Activated T-cell treated with anti-CD3 and anti-CD28 coated beads, Interleukin-2, amount 50 U/mL, for 72 hours (primary cell): ENCODE measurements at regions not wholly inside any gene's neighbourhood (a gene's known extent, or its start where the extent isn't known, plus 50 kb on each side); places are given as distances from the start of the nearest gene placed in this dataset.

ENCODE experiments used
- ATAC-seq, 2 donors: fragments of 150-1000 bp; cut with Tn5 transposase; replicated peaks in 1 of 2; 2 replicates each; pipeline ENCODE4 v1.10.0; 2021; ENCODE audit warnings: moderate library complexity in 2 of 2, mild to moderate bottlenecking in 1 of 2
- DNase-seq, 2 donors: peaks; one replicate each; pipeline ENCODE4 v3.0.0; 2021 to 2022; ENCODE audit warnings: mixed read lengths in 1 of 2
- H3K27ac Mint-ChIP-seq: one replicate; pipeline ENCODE4 v1.8.0; 2022; ENCODE audit warnings: mild to moderate bottlenecking, moderate library complexity, mixed read lengths
- H3K27me3 Mint-ChIP-seq: one replicate; pipeline ENCODE4 v1.8.0; 2022; ENCODE audit warnings: low read depth, mixed read lengths
- H3K36me3 Mint-ChIP-seq, 2 donors: one replicate each; pipeline ENCODE4 v1.8.0; 2022; ENCODE audit warnings: mixed read lengths in 2 of 2, mild to moderate bottlenecking in 1 of 2; ENCODE audit not compliant: insufficient read depth in 2 of 2
- H3K4me1 Mint-ChIP-seq: one replicate; pipeline ENCODE4 v1.8.0; 2022; ENCODE audit warnings: low read depth, mixed read lengths
- H3K4me3 Mint-ChIP-seq, 2 donors: one replicate each; pipeline ENCODE4 v1.8.0; 2022; ENCODE audit warnings: mild to moderate bottlenecking in 2 of 2, mixed read lengths in 2 of 2, moderate library complexity in 2 of 2
- H3K9me3 Mint-ChIP-seq, 2 donors: one replicate each; pipeline ENCODE4 v1.8.0; 2022; ENCODE audit warnings: mixed read lengths in 2 of 2

DNA sequence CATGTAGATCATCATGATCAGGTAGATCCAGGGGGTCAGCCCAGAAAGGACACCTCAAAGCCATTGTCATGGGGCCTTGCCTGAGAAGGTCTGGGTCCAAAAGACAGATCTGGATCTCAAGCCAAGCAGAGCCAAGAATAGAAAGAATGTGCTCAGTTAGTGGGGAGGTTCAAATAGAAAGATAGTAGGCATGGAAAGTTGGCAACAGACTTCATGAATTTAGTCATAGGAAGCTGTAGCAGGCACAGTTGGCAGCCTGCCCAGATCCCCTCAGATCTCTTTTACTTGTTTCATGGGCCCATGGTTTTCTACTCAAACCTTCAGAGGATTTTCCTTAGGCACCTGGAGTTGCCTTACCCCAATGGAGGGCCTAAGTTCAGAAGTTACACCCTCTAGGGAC, 767.0 kb downstream of the SLC4A3 start:
- Mint-ChIP-seq H3K27me3 (no peaks in the 10 kb centered on the region), H3K36me3 (no peaks in the 10 kb centered on the region), H3K4me1 (no peaks in the 10 kb centered on the region), H3K27ac (no peak overlapping the region), H3K9me3 (peaks cover 0 to 2% of the 10 kb centered on the region in 2 donors), H3K4me3 (no peak overlapping the region)
- no peak for ATAC-seq
- no peak for DNase-seq

DNA sequence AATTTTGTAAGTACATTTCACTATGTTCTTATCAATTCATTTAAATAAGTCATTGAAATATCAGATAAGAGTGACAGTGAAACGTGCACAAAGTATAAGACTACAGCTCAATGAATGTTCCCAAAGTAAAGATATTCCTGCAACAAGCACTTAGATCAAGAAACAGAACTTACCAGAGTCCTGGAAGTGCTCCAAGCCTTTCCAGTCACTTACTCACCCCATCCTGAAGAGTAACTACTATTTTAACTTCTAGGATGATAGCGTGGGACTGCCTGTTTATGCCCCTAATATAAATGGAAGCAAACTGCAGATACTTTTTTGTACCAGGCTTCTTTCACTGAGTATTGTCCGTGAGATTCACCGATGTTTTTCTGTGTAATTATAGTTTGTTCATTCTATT, 768.9 kb downstream of the SLC4A3 start:
- DNase-seq (no peak), ATAC-seq (no peak)
- no peaks in the 10 kb centered on the region for H3K4me1 Mint-ChIP-seq

DNA sequence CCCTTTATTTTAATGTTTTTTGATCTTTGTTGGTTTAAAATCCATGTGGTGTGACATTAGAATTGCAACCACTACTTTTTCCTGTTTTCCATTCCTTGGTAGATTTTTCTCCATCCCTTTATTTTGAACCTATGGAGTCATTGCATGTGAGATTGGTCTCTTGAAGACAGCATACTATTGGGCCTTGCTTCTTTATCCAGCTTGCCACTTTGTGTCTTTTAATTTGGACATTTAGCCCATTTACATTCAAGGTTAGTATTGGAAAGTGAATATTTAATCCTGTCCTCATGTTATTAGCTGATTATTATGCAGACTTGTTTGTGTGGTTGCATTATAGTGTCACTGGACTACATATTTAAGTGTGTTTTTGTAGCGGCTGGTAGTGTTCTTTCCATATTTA, 782.9 kb downstream of the SLC4A3 start:
- peaks cover 0 to 9% of the 10 kb centered on the region in 2 donors for H3K36me3 Mint-ChIP-seq
- no peak for DNase-seq
- H3K9me3 Mint-ChIP-seq: peaks cover 11 to 26% of the 10 kb centered on the region in 2 donors
- ATAC-seq: no peak
- no peaks in the 10 kb centered on the region for H3K27me3 Mint-ChIP-seq
- no peaks in the 10 kb centered on the region for H3K4me1 Mint-ChIP-seq
- no peak overlapping the region for H3K27ac Mint-ChIP-seq
- H3K4me3 Mint-ChIP-seq: no peak overlapping the region

More for the DNA sequence above, 768.9 kb downstream of the SLC4A3 start:
- peaks cover under 1 to 3% of the 10 kb centered on the region in 2 donors for H3K9me3 Mint-ChIP-seq
- no peaks in the 10 kb centered on the region for H3K27me3 Mint-ChIP-seq
- H3K36me3 Mint-ChIP-seq: no peaks in the 10 kb centered on the region
- H3K27ac Mint-ChIP-seq: no peak overlapping the region
- H3K4me3 Mint-ChIP-seq: no peak overlapping the region

DNA sequence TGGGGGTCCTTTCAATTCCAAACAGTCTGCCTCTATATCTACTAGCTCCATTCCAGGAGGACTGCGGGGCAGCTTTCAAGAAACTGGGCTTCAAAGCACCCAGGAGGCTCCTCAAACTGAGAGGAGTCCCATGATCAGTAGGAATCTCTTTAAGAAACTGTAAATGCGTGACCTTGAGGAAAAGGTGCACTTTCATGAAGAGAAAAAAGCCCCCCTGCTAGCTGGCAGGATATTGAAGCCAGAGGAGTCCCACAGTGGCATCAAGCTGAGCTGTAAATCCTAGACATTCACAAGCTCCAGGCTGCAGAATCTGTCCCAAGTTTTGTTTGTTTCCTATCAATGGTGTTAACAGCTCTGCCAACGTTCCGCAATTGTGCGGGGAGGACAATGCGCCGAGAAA, 790.1 kb downstream of the SLC4A3 start:
- Mint-ChIP-seq H3K27me3 (no peaks in the 10 kb centered on the region), H3K27ac (no peak overlapping the region), H3K9me3 (peaks cover 5 to 6% of the 10 kb centered on the region in 2 donors), H3K36me3 (peaks cover 0 to 3% of the 10 kb centered on the region in 2 donors), H3K4me1 (no peaks in the 10 kb centered on the region), H3K4me3 (no peak overlapping the region)
- no peak for DNase-seq
- no peak for ATAC-seq

DNA sequence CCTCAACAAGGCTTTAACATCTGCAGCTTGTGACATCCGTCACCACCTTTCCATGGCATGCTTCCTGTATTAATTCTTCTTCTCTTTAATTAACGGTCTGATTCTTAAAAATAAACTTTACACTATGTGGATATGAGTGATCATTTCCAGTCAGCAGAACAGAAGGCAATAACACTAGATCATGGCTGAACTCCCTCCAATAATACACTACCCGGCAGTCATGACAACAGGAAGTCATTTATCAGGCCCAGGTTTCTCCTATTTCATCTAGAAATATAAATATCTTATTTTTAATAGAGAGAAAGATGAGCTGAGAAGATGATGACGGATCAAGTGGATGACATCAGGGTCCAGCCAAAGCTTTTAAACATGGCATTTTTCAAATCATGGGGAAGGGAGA, 792.2 kb downstream of the SLC4A3 start:
- H3K4me1 Mint-ChIP-seq: no peaks in the 10 kb centered on the region

DNA sequence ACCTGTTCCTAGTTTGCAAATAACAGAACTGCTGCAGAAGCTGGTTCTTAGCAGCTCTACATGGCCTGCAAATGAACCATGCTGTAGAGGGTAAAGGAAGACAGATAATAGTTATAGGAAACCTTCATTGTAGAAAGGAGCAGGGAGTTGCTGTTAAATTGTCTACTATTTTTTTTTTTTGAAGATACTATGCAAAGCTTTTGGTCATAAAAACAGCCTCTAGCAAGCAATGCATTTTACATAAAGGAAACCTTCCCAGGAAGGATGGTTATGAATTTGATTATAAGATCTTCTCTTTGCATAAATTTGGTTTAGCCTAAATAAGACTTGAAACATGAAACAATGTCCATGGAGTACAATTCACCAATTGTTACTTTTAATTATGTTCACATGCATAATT, 793.4 kb downstream of the SLC4A3 start:
- Mint-ChIP-seq H3K4me1 (no peaks in the 10 kb centered on the region), H3K36me3 (no peaks in the 10 kb centered on the region), H3K27ac (no peak overlapping the region), H3K27me3 (no peaks in the 10 kb centered on the region), H3K4me3 (no peak overlapping the region), H3K9me3 (peaks cover 2 to 4% of the 10 kb centered on the region in 2 donors)
- no peak for ATAC-seq
- DNase-seq: no peak

More for the DNA sequence above, 792.2 kb downstream of the SLC4A3 start:
- Mint-ChIP-seq H3K27ac (no peak overlapping the region), H3K4me3 (no peak overlapping the region), H3K27me3 (no peaks in the 10 kb centered on the region), H3K9me3 (peaks cover 2 to 7% of the 10 kb centered on the region in 2 donors), H3K36me3 (no peaks in the 10 kb centered on the region)
- DNase-seq (no peak), ATAC-seq (no peak)

DNA sequence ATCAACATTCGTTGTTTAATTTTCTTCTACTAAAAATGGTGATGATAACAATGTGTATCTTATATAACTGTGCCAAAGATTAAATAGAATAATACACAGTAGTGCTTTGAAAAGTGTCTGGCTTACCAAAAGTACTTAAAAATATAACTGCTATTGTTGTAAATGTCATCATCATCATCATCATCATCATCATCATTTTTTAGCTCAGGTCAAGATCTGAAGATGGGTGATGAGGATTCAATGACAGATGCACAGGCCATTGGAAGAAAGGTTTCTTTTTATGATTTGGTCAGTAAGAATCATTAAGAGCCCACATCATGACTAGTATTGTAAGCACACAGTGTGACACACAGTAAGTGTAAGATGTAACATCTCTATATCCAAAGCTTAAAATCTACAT, 795.2 kb downstream of the SLC4A3 start:
- H3K9me3 Mint-ChIP-seq: peaks cover 0 to 4% of the 10 kb centered on the region in 2 donors
- no peaks in the 10 kb centered on the region for H3K27me3 Mint-ChIP-seq
- no peak overlapping the region for H3K27ac Mint-ChIP-seq
- H3K4me1 Mint-ChIP-seq: no peaks in the 10 kb centered on the region
- no peak for DNase-seq
- no peak for ATAC-seq
- H3K36me3 Mint-ChIP-seq: no peaks in the 10 kb centered on the region
- no peak overlapping the region for H3K4me3 Mint-ChIP-seq

DNA sequence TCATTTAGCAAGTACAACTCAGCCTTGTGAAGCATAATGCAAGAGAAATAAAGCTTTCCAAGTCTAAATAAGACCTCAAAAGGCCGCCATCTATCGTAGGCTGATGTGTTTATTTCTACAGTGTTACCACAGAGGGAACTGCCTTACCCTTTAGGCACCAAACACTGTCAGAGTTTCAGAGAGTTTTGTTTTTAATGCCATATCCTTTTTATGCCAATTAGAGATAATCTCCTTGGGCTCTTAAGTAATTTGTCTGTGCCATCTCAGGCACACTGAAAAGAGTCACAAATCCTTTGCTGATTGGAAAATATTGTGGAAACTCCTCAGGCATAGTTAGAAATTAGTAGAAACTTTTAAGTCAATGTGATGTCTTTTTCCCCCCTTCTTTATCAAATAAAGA, 797.1 kb downstream of the SLC4A3 start:
- Mint-ChIP-seq H3K27ac (no peak overlapping the region), H3K4me1 (no peaks in the 10 kb centered on the region), H3K9me3 (peaks cover 0 to 4% of the 10 kb centered on the region in 2 donors), H3K27me3 (no peaks in the 10 kb centered on the region), H3K36me3 (no peaks in the 10 kb centered on the region), H3K4me3 (no peak overlapping the region)
- DNase-seq (no peak), ATAC-seq (no peak)

DNA sequence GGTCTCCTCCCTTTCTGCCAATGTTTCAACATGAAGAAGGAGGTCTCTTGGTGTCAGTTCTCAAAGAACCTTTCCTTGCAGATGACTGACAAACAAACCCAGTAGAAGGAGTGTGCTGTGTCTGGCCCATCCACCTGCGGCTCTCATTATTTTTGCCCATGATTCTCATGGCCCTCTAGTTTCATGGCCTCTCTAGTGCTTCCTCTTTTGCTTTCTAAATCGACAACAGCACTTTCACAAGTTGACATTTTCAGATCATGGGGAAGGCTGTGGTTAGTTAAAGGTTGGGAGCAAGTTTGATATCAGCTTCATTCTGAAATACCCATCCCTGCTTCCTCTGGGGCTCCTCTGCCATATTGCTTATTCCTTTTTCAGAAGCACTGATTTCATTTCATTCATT, 805.2 kb downstream of the SLC4A3 start:
- H3K4me3 Mint-ChIP-seq: no peak overlapping the region
- no peak for ATAC-seq
- H3K4me1 Mint-ChIP-seq: no peaks in the 10 kb centered on the region
- H3K9me3 Mint-ChIP-seq: peaks cover 0 to 2% of the 10 kb centered on the region in 2 donors
- H3K36me3 Mint-ChIP-seq: no peaks in the 10 kb centered on the region
- H3K27ac Mint-ChIP-seq: no peak overlapping the region
- no peak for DNase-seq
- no peaks in the 10 kb centered on the region for H3K27me3 Mint-ChIP-seq

DNA sequence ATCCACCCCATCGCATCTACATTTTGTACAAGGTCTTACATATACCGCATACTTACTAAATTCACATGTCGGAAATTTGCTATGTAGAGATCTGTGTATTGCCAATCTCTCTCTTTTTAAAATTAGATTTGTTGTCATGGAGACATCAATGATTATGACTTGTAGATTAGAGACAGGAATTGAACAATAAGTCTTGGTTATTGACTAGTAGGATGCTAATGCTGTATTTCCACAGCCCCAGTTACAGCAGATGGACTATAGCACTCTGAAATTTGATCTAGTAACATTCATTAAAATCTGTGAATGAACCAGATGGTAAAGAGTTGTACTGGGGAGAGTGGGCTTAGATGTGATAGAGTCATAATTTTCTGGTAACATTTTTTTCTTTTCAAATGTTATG, 805.7 kb downstream of the SLC4A3 start:
- Mint-ChIP-seq H3K9me3 (peaks cover 0 to 2% of the 10 kb centered on the region in 2 donors), H3K27me3 (no peaks in the 10 kb centered on the region), H3K36me3 (no peaks in the 10 kb centered on the region), H3K4me1 (no peaks in the 10 kb centered on the region), H3K4me3 (no peak overlapping the region), H3K27ac (no peak overlapping the region)
- ATAC-seq: no peak
- DNase-seq: no peak

DNA sequence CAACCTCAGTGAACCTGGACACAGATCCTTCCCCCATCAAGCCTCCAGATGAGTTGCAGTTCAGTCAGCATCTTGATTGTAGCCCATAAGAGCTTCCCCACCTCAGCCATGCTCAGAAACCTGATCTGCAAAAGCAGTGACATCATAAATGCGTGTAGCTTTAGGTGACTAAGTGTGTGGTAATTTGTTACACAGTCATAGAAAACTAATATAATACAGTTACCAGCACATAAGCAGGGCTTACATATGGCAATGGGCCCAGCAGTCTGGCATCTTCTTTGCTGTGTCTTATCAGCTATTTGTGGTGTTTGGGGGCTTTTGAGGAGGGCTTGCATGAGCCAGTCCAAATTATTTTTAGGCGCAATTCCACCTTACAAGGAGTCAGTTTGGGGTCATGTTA, 807.0 kb downstream of the SLC4A3 start:
- H3K27ac Mint-ChIP-seq: no peak overlapping the region
- no peaks in the 10 kb centered on the region for H3K4me1 Mint-ChIP-seq
- no peaks in the 10 kb centered on the region for H3K36me3 Mint-ChIP-seq

DNA sequence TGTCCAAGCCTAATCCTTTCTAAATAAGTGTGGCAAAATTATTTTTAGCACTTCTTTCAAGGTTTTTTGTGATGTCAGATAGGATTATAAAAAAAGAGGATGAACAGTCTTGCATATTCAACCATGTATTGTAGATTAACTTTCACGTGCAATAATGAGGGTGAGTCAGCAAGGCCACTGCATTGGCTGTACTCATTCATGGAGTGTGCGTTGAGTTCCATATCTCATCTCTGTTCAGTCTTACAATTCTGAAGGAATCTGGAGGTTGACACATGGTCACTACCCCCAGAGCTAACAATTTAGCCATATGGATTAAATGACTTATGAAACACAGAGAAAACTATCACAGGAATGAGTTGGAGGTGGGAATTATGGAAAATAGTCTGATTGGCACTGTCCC, 810.5 kb downstream of the SLC4A3 start:
- Mint-ChIP-seq H3K4me3 (no peak overlapping the region), H3K4me1 (no peaks in the 10 kb centered on the region), H3K27ac (no peak overlapping the region), H3K27me3 (no peaks in the 10 kb centered on the region), H3K9me3 (peaks cover 0 to 4% of the 10 kb centered on the region in 2 donors), H3K36me3 (no peaks in the 10 kb centered on the region)
- ATAC-seq: no peak
- DNase-seq: no peak

More for the DNA sequence above, 807.0 kb downstream of the SLC4A3 start:
- Mint-ChIP-seq H3K4me3 (no peak overlapping the region), H3K27me3 (no peaks in the 10 kb centered on the region), H3K9me3 (peaks cover 0 to 2% of the 10 kb centered on the region in 2 donors)
- DNase-seq (no peak), ATAC-seq (no peak)

DNA sequence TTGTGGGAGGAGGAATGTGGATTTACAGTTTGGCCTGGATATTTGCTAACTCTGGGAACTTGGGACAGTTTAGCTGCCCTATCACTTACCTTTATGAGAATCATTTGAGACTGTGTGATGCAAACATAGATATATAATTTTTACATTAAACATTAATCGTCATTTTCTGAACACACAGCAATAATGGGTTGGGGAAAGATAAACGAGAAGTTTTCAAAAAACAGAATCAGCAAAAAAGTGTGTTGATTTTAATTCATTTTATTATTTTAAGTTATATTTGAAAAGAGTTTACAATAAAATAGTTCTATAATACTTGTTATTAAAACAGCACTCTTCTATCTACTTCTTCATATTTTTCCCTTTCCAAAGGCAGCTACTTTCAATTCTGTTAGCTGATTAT, 813.3 kb downstream of the SLC4A3 start:
- no peak for ATAC-seq
- no peaks in the 10 kb centered on the region for H3K36me3 Mint-ChIP-seq
- peaks cover 0 to 4% of the 10 kb centered on the region in 2 donors for H3K9me3 Mint-ChIP-seq
- no peak for DNase-seq
- no peak overlapping the region for H3K27ac Mint-ChIP-seq
- no peaks in the 10 kb centered on the region for H3K27me3 Mint-ChIP-seq
- no peaks in the 10 kb centered on the region for H3K4me1 Mint-ChIP-seq
- H3K4me3 Mint-ChIP-seq: no peak overlapping the region

DNA sequence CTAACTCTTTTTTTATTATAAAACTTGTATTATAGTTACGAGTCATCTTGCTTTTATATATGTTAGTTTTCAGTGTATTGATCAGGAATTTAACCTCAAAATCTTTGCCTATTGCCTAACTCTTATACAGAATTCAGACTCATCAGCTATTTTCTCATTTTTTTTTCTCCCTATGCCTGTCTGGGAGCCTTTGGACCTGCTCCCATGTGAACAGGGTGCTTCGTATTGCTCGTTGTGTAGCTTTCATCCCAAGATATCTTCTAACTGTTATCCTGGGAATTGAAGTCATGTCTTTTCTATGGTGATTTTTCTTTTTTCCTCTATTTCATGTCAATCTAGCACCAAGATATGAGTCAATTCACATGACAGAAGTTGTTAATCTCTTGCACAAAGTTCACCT, 814.0 kb downstream of the SLC4A3 start:
- Mint-ChIP-seq H3K4me3 (no peak overlapping the region), H3K36me3 (no peaks in the 10 kb centered on the region), H3K9me3 (peaks cover 3 to 4% of the 10 kb centered on the region in 2 donors), H3K27me3 (no peaks in the 10 kb centered on the region), H3K4me1 (no peaks in the 10 kb centered on the region), H3K27ac (no peak overlapping the region)
- no peak for DNase-seq
- no peak for ATAC-seq
